Esophagus muscularis mucosa (tissue), 4 donors: ENCODE measurements at regions not wholly inside any gene's neighbourhood (a gene's known extent, or its start where the extent isn't known, plus 50 kb on each side); places are given as distances from the start of the nearest gene placed in this dataset.

ENCODE experiments used
- CTCF ChIP-seq, 3 experiments: fragments of 200-600 bp in 2 of 3; fragments of 450-650 bp in 1 of 3; sonication (generic) in 2 of 3; IDR thresholded peaks; one replicate each; pipeline ENCODE4 v1.5.1; 2017 to 2019; ENCODE audit warnings: antibody characterized with exemption in 3 of 3, mild to moderate bottlenecking in 2 of 3, moderate library complexity in 1 of 3
- EP300 ChIP-seq: sonication (generic); formaldehyde crosslinking; IDR thresholded peaks from one replicate; pipeline ENCODE4 v1.6.1; 2017; ENCODE audit warnings: antibody characterized with exemption
- POLR2A ChIP-seq: fragments of 450-650 bp; IDR thresholded peaks from one replicate; pipeline ENCODE4 v1.6.1; 2017; ENCODE audit warnings: antibody characterized with exemption, moderate library complexity, mild to moderate bottlenecking, low read depth
- POLR2AphosphoS5 ChIP-seq, 2 donors: sonication (generic); formaldehyde crosslinking; IDR thresholded peaks; one replicate each; pipeline ENCODE4 v1.6.1; 2017; ENCODE audit warnings: antibody characterized with exemption in 2 of 2

- TF ChIP-seq CTCF (IDR thresholded peaks at IDR 0.05) (no peak), POLR2A (no peak), EP300 (no peak), POLR2AphosphoS5 (IDR thresholded peaks at IDR 0.05) (no peak)
Measured at GRCh38 chr5:124671193-124671592, 75.2 kb downstream of the ZNF608 start.
